ENCODE measurements at regions not wholly inside any gene's neighbourhood (a gene's known extent, or its start where the extent isn't known, plus 50 kb on each side); places are given as distances from the start of the nearest gene placed in this dataset.

DNA sequence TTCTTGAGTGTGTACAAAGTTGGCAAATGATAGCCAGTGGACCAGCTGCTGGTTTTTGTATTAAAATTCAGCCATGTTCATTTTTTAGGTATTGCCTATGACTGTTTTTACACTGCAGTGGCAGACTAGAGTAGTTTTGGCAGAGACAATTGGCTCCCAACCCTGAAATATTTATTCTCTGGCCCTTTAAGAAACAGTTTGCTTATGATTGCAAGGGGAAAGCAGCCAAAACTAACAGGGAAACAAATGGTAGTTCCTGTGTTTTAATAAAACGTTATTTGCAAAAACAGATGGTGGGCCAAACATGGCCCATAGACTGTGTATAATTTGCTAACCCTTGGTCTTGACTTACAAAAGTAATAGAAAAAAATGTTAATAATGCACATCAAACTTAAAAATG lies 110.2 kb downstream of the ALX1 start:
- Mint-ChIP-seq H3K9me3 (no peaks in the 10 kb centered on the region), H3K4me1 (ENCODE audit: low read depth) (no peaks in the 10 kb centered on the region), H3K36me3 (ENCODE audit: low read depth) (no peaks in the 10 kb centered on the region), H3K4me3 (no peak overlapping the region), H3K27ac (no peak overlapping the region), H3K27me3 (no peaks in the 10 kb centered on the region)
- ChIA-PET CTCF (no interaction called here), POLR2A (no interaction called here)
- DNase-seq: no peak
- TF ChIP-seq CTCF (IDR thresholded peaks at IDR 0.05): no peak
- ATAC-seq: no peak
- intact Hi-C loops (cut with micrococcal nuclease): no loop called here

DNA sequence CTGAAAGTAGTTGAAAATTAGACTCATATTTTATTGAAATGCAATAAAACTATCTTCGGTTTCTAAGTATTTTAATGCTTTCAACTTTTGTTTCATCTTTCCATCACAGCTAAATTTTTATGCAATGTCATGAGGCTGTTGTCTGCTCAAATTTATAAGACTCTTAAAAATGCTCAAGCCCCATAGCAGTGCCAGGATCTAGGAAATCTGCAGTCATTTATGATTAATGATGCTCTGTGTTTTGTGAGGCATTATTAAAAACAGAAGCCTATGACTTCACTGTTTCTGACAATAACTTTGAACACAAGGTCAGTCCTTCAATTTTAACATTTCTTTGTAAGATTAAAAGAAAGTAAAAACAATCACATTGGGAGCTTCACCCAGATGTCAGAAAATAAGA lies 112.5 kb downstream of the ALX1 start:
- DNase-seq (no peak), ATAC-seq (no peak)
- CTCF ChIA-PET: no interaction called here
- no peak overlapping the region for H3K4me3 Mint-ChIP-seq
- H3K36me3 Mint-ChIP-seq (ENCODE audit: low read depth): no peaks in the 10 kb centered on the region
- no peak overlapping the region for H3K27ac Mint-ChIP-seq
- no peaks in the 10 kb centered on the region for H3K4me1 Mint-ChIP-seq (ENCODE audit: low read depth)
- no peaks in the 10 kb centered on the region for H3K9me3 Mint-ChIP-seq
- intact Hi-C loops (cut with micrococcal nuclease): no loop called here
- TF ChIP-seq CTCF (IDR thresholded peaks at IDR 0.05): no peak
- POLR2A ChIA-PET: no interaction called here
- no peaks in the 10 kb centered on the region for H3K27me3 Mint-ChIP-seq

- TF ChIP-seq CTCF (IDR thresholded peaks at IDR 0.05): no peak
- CTCF ChIA-PET: no interaction called here
- intact Hi-C loops (cut with micrococcal nuclease): no loop called here
- Mint-ChIP-seq H3K27me3 (no peaks in the 10 kb centered on the region), H3K9me3 (no peaks in the 10 kb centered on the region), H3K27ac (no peak overlapping the region), H3K4me3 (no peak overlapping the region), H3K36me3 (ENCODE audit: low read depth) (no peaks in the 10 kb centered on the region), H3K4me1 (ENCODE audit: low read depth) (no peaks in the 10 kb centered on the region)
- POLR2A ChIA-PET: no interaction called here
- ATAC-seq (no peak), DNase-seq (no peak)
These were observed 113.6 kb downstream of the ALX1 start for GRCh38 chr12:85393606-85394005.

- ATAC-seq (no peak), DNase-seq (no peak)
- H3K27ac Mint-ChIP-seq: no peak overlapping the region
- H3K4me3 Mint-ChIP-seq: no peak overlapping the region
- no peaks in the 10 kb centered on the region for H3K27me3 Mint-ChIP-seq
- no peaks in the 10 kb centered on the region for H3K36me3 Mint-ChIP-seq (ENCODE audit: low read depth)
- no peaks in the 10 kb centered on the region for H3K9me3 Mint-ChIP-seq
- POLR2A ChIA-PET: no interaction called here
- intact Hi-C loops (cut with micrococcal nuclease): no loop called here
- no peaks in the 10 kb centered on the region for H3K4me1 Mint-ChIP-seq (ENCODE audit: low read depth)
- TF ChIP-seq CTCF (IDR thresholded peaks at IDR 0.05): no peak
- CTCF ChIA-PET: no interaction called here
These were observed 114.0 kb downstream of the ALX1 start for GRCh38 chr12:85394065-85394464.

DNA sequence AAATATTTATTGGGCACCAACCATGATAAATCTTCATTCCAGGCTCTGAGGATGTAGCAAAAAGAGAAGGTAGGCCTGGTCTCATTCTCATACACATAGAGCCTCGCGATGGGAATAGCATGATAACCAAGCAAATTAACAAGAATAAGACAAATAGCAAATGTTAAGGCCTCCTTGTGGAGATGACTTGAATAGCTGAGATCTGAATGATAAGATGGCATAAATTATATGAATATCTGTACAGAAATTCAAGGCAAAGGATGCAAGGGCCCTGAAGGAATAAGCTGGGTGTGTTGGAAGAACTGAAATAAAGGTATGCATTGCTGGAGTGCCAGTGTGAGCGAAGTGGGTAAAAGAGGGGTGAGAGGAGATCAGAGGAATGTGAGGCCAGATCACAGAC lies 114.8 kb downstream of the ALX1 start:
- Mint-ChIP-seq H3K4me1 (ENCODE audit: low read depth) (no peaks in the 10 kb centered on the region), H3K27ac (no peak overlapping the region), H3K27me3 (no peaks in the 10 kb centered on the region), H3K36me3 (ENCODE audit: low read depth) (no peaks in the 10 kb centered on the region), H3K9me3 (no peaks in the 10 kb centered on the region), H3K4me3 (no peak overlapping the region)
- TF ChIP-seq CTCF (IDR thresholded peaks at IDR 0.05): no peak
- CTCF ChIA-PET: no interaction called here
- no peak for DNase-seq
- intact Hi-C loops (cut with micrococcal nuclease): no loop called here
- POLR2A ChIA-PET: no interaction called here
- no peak for ATAC-seq
